OCI-LY3 (cell line): ENCODE measurements at regions not wholly inside any gene's neighbourhood (a gene's known extent, or its start where the extent isn't known, plus 50 kb on each side); places are given as distances from the start of the nearest gene placed in this dataset.

ENCODE experiments used
- EZH2phosphoT487 ChIP-seq: fragments of 200-600 bp; shearing (Covaris generic); IDR thresholded peaks from 2 replicates; pipeline ENCODE4 v1.6.1; 2018; ENCODE audit warnings: antibody characterized with exemption, mixed run types, low read depth
- TF ChIP-seq, protein P1 (sequence below): fragments of 200-600, 300-600 bp; sonication (generic); IDR thresholded peaks from 2 replicates; pipeline ENCODE4 v1.5.1; 2014; ENCODE audit warnings: antibody characterized with exemption, low read length, low read depth

- TF ChIP-seq, protein P1, sequence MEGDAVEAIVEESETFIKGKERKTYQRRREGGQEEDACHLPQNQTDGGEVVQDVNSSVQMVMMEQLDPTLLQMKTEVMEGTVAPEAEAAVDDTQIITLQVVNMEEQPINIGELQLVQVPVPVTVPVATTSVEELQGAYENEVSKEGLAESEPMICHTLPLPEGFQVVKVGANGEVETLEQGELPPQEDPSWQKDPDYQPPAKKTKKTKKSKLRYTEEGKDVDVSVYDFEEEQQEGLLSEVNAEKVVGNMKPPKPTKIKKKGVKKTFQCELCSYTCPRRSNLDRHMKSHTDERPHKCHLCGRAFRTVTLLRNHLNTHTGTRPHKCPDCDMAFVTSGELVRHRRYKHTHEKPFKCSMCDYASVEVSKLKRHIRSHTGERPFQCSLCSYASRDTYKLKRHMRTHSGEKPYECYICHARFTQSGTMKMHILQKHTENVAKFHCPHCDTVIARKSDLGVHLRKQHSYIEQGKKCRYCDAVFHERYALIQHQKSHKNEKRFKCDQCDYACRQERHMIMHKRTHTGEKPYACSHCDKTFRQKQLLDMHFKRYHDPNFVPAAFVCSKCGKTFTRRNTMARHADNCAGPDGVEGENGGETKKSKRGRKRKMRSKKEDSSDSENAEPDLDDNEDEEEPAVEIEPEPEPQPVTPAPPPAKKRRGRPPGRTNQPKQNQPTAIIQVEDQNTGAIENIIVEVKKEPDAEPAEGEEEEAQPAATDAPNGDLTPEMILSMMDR = no peak
- TF ChIP-seq EZH2phosphoT487 = no peak
These were observed 126.0 kb downstream of the F11 start for GRCh38 chr4:186392017-186392416.
